GM18499 (cell line): ENCODE measurements at regions not wholly inside any gene's neighbourhood (a gene's known extent, or its start where the extent isn't known, plus 50 kb on each side); places are given as distances from the start of the nearest gene placed in this dataset.
"Not testable (repeated sequence)": the region's sequence is repeated elsewhere in the genome, so short reads cannot be mapped to it uniquely, and the experiment has no call there.

Source experiments
- ATAC-seq: cut with Tn5 transposase; IDR thresholded peaks from one replicate; pipeline ENCODE4 v1.9.1; 2021; ENCODE audit warnings: moderate number of reproducible peaks; ENCODE audit not compliant: insufficient read depth, unreplicated experiment

DNA sequence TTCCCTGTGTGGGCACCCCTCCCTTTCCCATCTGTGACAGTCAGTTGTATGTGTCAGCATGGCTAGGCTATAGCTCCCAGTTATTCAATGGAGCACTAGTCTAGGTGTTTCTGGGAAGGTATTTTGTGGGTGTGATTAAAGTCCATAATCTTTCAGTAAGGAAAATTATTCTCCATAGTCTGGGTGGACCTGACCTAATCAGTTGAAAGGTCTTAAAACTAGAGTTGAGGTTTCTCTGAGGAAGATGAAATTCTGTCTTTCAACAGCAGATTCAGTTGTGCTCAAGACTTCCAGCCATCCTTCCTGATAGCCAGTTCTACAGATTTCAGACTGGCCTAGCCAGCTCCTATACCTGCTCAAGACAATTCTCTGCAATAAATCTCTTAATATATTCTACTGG is 284.6 kb upstream of the PROK2 start:
- ATAC-seq: no peak

DNA sequence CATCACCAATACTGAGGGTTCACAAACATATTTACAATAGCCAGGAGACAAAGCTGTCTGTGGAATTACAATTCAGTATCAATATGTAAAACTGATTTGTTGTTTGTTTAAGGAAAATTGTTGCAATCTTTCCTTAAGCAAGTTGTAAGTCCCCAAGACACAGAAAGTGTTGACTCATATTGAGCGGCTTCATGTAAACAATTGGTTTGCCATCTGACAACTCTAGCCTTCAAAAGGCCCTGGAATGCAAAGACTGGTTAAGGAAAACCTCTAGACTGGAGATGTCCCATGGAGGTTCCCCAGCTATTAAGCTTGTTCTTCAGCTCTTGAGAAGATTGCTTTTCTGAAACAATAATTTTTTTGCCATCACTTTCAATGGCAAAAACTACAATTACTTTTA is 283.7 kb upstream of the PROK2 start:
- ATAC-seq: no peak

- no peak for ATAC-seq
Observed at GRCh38 chr3:72067721-72068120, 282.8 kb upstream of the PROK2 start.

- no peak for ATAC-seq
Observed at GRCh38 chr3:72065872-72066641, 281.1 kb upstream of the PROK2 start.

DNA sequence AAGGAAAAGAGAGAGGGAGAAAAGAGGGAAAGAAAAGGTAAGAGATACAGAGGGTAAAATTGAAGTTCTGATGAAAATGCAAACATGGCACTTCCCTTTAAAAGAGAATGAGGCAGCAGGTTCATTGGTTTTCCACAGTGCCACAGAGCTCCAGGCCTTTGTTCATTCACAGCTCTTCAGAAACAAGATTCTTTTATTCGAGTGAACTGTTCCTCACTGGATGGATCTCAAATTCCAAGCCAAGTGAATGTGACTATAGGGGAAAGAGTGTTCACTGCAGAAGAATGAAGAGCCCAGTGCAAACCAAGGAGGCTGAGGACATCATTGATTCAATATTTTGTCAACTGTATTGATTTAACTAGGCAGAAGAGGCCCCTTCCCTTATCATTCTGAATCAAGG is 280.3 kb upstream of the PROK2 start:
- ATAC-seq: no peak

DNA sequence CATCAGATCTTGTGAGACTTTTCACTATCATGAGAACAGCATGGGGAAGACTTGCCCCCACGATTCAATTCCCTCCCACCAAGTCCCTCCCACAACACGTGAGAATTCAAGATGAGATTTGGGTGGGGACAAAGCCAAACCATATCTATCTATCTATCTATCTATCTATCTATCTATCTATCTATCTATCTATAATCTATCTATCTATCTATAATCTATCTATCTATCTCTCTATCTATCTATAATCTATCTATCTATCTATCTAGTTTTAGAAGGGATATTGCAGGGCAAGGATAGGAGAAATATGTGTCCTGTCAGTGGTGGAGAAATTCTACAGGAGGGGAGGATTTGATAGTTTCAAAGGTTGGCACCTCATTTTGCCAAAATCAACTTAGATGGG is 279.8 kb upstream of the PROK2 start:
- not testable (repeated sequence) for ATAC-seq

GRCh38 chr3:72062017-72062416 is 277.1 kb upstream of the PROK2 start:
- ATAC-seq: no peak

- ATAC-seq: no peak
Observed at GRCh38 chr3:72060447-72061034, 275.6 kb upstream of the PROK2 start.

DNA sequence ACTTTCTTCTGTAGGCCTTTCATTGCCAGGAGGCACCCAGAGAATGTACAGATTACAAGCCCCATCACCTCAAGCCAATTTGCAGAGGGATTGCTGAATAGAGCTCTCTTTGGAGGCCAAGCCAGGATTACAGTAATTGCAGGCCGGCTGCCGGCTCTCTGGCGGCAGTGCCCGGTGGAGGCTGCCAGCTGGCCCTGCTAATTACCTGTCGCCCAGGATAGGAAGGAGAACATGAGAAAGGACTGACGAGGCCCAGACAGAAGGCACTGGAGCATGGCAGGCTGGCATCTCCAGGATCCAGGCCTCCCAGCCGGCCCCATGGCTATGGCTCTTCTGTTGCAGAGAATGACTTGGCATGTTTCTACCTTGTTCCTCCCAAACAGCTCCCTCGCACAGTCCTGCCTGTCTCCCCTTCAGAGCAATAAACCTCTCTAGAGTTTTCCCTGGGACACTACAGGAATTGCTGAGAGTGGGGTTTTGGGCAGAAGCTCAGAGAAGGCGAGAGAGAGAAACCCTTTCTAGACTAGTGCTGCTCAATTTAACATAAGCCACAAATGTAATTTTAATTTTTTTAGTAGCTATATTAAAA is 273.6 kb upstream of the PROK2 start:
- ATAC-seq: no peak

DNA sequence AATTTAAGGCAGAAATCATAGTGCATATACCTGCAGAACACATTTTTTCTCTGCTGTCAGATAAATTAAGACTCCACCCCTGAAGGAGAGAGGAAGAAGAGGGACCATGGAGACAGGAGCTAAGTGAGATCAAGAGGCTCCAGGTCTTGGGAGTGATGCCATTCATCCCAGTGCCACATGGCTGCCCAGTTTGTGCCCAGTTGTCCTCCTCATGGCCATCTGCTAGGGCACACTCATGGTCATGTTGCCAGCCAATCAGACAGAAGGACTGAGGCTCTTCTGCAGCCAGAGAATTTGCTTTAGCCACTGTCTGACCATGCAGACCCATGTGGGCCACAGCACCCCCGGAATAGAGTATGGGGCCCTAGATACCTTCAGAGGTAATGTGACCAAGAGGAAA is 270.5 kb upstream of the PROK2 start:
- no peak for ATAC-seq

DNA sequence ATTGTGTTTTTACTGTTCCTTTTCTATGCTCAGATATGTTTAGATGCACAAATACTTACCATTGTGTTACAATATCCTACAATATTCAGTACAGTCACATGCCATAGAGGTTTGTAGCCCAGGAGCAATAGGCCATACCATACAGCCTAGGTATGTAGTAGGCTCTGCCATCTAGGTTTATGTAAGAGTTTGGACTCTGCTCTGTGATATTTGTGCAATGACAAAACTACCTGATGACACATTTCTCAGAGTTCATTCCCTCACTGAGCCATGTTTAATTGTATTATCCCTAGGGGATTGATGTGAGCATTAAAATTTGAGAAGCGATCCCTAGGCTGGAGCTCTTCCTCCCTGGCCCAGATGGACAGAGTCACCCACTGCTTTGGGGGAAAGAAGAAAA is 270.0 kb upstream of the PROK2 start:
- ATAC-seq: no peak

DNA sequence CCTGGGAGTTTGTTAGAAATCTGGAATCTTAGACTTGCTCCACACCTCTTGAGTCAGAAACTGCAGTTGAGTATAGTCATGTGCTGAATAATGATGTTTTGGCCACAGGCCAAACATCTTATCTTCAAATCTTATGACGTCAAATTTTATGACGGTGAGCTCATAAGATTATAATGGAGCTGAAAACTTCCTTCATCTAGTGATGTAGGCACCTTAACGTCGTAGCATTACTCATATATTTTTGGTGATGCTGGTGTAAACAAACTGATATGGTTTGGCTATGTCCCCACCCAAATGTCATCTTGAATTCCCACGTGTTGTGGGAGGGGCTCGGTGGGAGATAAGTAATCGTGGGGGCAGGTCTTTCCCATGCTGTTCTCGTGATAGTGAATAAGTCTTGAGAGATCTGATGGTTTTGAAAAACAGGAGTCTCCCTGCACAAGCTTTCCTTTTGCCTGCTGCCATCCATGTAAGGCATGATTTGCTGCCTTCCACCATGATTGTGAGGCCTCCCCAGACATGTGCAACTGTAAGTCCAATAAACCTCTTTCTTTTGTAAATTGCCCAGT is 268.0 kb upstream of the PROK2 start:
- ATAC-seq: no peak

DNA sequence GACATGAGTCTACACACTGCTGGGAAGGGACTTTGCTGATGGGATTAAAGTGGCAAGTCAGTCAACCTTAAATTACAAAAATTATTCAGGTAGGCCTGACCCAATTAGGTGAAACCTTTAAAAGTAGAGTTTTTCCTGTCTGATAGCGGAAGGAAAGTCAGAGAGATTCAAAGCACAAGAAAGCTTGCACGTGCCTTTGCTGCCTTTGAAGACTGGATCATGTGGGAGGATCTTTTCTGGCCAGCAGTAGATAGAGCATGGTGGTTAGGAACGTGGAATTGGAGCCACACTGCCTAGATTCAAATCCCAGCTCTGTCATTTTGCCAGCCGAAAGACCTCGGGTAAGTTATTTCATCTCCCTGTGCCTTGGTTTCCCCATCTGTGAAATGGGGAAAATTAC is 265.8 kb upstream of the PROK2 start:
- ATAC-seq: no peak

DNA sequence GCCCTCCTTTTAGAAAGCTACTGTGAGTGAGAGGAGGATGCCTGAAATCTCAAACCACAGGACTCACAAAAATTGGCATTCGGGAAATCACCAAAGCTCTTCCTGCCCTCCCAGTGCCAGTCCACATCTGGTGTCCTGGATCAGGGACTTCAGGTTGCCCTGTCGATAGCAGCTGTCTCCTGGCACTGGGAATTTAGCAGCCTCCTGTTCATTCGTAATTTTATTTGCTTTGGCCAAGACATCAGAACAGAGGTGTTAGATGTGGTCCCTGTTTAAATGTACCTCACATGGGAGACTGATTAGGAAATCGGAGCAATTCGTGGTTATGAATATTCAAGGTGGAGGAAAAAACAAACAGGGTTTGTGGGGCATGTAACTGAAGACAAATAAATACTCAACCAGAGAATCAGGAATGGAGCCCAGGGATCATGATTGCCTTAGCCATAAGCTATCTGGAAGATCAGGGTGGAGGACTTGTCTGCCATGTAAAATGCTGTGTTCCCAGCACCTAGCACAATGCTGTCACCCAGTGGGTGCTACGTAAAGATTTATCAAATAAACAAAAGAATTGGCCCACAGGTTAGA is 265.2 kb upstream of the PROK2 start:
- no peak for ATAC-seq

DNA sequence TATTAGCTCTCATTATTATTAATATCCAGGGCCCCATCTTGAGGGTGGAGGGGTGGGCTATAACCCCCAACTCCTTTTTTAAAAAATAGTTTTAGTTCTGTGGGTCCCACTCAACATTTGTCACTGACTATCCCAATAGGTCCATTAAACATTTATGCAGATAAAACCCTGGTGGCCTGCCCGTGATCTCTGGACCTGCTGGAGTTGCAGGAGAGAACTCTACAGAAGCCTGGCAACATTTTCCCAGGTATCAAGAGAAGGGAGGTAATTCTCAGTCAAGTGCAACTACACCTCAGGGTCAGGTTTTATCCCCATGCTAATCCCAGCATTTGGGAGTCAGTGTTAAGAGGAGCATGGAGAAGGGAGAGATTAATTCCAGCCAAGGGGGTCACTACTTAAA is 264.4 kb upstream of the PROK2 start:
- no peak for ATAC-seq

DNA sequence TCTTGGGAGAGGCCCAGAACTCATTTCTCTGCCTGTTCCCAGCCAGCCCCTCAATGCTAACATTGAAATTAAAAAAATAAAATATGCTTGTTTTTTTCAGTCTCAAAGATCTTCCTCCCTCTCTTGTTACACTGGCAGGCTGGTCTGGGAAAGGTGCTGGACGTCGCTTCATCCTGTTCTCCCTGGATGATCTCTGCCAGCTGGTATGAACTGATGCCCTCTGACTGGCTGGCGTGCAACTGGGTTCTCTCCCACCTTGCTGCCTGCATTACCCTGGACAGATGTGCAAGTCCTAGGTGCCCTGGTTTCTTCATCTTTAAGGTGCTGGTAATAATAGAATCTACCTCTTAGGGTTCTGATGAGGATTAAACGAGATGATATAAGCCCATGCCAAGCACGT is 263.9 kb upstream of the PROK2 start:
- no peak for ATAC-seq

- no peak for ATAC-seq
Observed at GRCh38 chr3:72047221-72047871, 262.4 kb upstream of the PROK2 start.

DNA sequence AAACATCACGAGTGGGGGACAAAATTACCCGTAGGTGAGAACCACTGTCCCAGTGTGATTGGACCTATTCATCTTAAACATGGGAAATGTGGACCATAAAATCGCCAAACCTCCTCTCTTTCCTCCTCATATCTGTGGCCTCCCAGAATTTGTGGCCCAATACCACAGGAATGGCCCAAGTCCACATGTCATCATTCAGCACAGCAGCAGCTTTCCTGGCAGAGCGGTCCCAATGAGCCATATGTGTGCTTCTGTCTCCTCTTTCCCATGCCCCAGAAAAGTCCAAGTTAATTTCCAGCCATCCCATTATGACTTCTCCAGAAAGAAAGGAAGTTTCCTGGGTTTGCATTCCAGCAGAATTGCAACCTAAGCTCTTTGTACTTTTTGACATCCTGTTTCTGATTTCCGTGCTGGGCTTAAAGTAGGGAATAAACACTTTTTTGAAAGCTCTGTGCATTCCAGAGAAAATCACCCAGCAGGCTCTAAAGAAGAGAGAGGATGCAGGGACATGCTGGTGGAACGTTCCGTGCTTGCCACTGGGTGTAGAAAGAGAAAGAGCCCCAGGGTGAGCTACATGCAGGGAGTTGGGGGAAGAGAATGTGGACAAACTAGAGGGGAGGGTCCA is 259.4 kb upstream of the PROK2 start:
- ATAC-seq: no peak

DNA sequence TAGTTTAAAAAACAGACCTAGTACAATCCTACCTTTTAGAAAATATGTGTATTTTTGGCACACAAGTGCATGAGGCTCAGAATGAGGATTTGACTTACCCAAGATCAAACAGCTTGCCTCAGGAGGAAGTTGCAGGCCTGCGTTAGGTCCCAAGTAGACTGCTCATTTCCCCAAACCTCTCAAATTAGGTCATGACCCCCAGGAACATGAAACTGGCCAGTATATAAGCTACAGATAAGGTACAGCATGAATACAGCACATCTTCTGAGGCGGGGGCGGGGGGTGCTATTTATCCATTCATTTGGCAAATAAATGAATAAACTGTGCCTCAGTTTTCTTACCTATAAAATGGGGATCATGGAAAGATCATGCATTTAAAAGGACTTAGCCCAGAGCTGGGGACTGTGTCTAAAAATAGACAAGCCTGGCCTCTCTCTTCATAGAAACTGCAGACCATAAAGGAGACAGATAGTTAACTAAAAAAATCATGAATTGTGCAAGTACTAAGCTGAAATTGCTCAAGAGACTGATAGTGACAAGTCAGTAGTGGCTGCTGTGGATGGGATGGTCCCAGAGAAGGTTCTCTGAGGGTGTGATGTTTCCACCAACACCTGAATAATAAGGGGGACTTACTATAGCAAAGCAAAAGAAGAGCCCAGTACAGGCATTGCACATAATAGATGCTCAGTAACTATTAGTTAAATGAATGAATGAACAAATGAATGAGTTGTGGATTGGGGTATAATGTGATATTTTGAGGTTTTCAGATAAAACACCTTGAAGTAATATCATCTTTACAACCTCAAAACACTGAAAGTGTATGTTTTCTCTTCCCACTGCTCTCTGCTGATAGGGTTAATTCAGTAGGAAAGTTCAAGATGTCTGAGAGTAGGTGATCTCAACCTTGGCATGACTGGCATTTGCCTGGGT is 258.5 kb upstream of the PROK2 start:
- no peak for ATAC-seq
